IMR-90 (cell line): ENCODE measurements at regions not wholly inside any gene's neighbourhood (a gene's known extent, or its start where the extent isn't known, plus 50 kb on each side); places are given as distances from the start of the nearest gene placed in this dataset.

Source experiments
- ATAC-seq: fragments of 200-7000 bp; cut with Tn5 transposase; 2 replicates; pipeline ENCODE4 v1.9.1; 2020; ENCODE audit warnings: low read depth, mild to moderate bottlenecking, moderate library complexity
- BruUV-seq: library from RNA; stranded (reverse); fragments of 400-500 nt; replicated peaks from 2 replicates; lab custom pipeline; 2021; lab: Mats Ljungman, UMichigan
- CTCF ChIA-PET: fragments of 300-600 bp; formaldehyde crosslinking; extraction: SDS; loops from one replicate; lab custom pipeline; 2021; ENCODE audit warnings: antibody characterized with exemption; lab: Yijun Ruan, JAX
- POLR2A ChIA-PET: fragments of 300-600 bp; sonication (Branson Sonifier 250); formaldehyde crosslinking; loops from one replicate; lab custom pipeline; 2022; ENCODE audit warnings: antibody characterized with exemption; ENCODE audit not compliant: unreplicated experiment; lab: Charles Lee
- DNase-seq: peaks from one replicate; pipeline ENCODE4 v3.0.0; 2013
- H2AFZ ChIP-seq: replicated peaks from 2 replicates; pipeline ENCODE3; 2013; ENCODE audit warnings: low read length, mild to moderate bottlenecking; ENCODE audit not compliant: poor library complexity
- H2AK5ac ChIP-seq: 2 replicates; pipeline ENCODE4 v1.6.1; 2013; ENCODE audit warnings: low read depth, low read length, inconsistent platforms
- H2AK9ac ChIP-seq: replicated peaks from 2 replicates; pipeline ENCODE3; 2013; ENCODE audit warnings: mild to moderate bottlenecking, low read depth, low read length, moderate library complexity; ENCODE audit not compliant: poor library complexity
- H2BK120ac ChIP-seq: 2 replicates; pipeline ENCODE4 v1.6.1; 2013; ENCODE audit warnings: low read depth, low read length, inconsistent platforms
- H2BK15ac ChIP-seq: 3 replicates; pipeline ENCODE4 v1.6.1; 2013; ENCODE audit warnings: low read depth, low read length, inconsistent platforms
- H2BK20ac ChIP-seq: 2 replicates; pipeline ENCODE4 v1.6.1; 2013; ENCODE audit warnings: low read depth, mild to moderate bottlenecking, inconsistent platforms, low read length, moderate library complexity
- H2BK5ac ChIP-seq: 2 replicates; pipeline ENCODE4 v1.6.1; 2013; ENCODE audit warnings: mild to moderate bottlenecking, low read depth, low read length, inconsistent platforms; ENCODE audit not compliant: poor library complexity, severe bottlenecking
- H3K14ac ChIP-seq: replicated peaks from 2 replicates; pipeline ENCODE4 v1.6.1; 2013; ENCODE audit warnings: low read depth, low read length, inconsistent platforms
- H3K18ac ChIP-seq: 2 replicates; pipeline ENCODE4 v1.6.1; 2013; ENCODE audit warnings: low read depth, low read length, control low read depth
- H3K23ac ChIP-seq: 2 replicates; pipeline ENCODE4 v1.6.1; 2013; ENCODE audit warnings: low read depth, low read length, inconsistent platforms
- H3K27ac ChIP-seq: 2 replicates; pipeline ENCODE4 v1.5.1; 2013; ENCODE audit warnings: mild to moderate bottlenecking, control low read depth, low read length; ENCODE audit not compliant: insufficient read depth
- H3K27me3 ChIP-seq: 2 replicates; pipeline ENCODE4 v1.6.1; 2013; ENCODE audit warnings: low read length; ENCODE audit not compliant: control insufficient read depth, insufficient read depth
- H3K36me3 ChIP-seq: 2 replicates; pipeline ENCODE4 v1.6.1; 2013; ENCODE audit warnings: low read length, mixed read lengths; ENCODE audit not compliant: control insufficient read depth, insufficient read depth
- H3K4ac ChIP-seq: 2 replicates; pipeline ENCODE4 v1.6.1; 2013; ENCODE audit warnings: low read depth, low read length, inconsistent platforms
- H3K4me1 ChIP-seq: 2 replicates; pipeline ENCODE4 v1.6.1; 2013; ENCODE audit warnings: low read length, mixed read lengths; ENCODE audit not compliant: control insufficient read depth, insufficient read depth
- H3K4me2 ChIP-seq: 2 replicates; pipeline ENCODE4 v1.6.1; 2013; ENCODE audit warnings: low read depth, mild to moderate bottlenecking, control low read depth, low read length, moderate library complexity
- H3K4me3 ChIP-seq: 2 replicates; pipeline ENCODE4 v1.5.1; 2013; ENCODE audit warnings: low read depth, mild to moderate bottlenecking, control low read depth, low read length, moderate library complexity; ENCODE audit not compliant: insufficient read depth
- H3K56ac ChIP-seq: 2 replicates; pipeline ENCODE4 v1.6.1; 2013; ENCODE audit warnings: low read length, inconsistent platforms; ENCODE audit not compliant: insufficient read depth; ENCODE audit errors: extremely low read depth
- H3K79me1 ChIP-seq, 2 experiments: 2 replicates each; pipeline ENCODE4 v1.6.1; 2013; ENCODE audit warnings: low read length in 2 of 2, inconsistent platforms in 1 of 2, low read depth in 1 of 2
- H3K9ac ChIP-seq: 2 replicates; pipeline ENCODE4 v1.6.1; 2013; ENCODE audit warnings: low read depth, low read length, control low read depth
- H3K9me1 ChIP-seq: 2 replicates; pipeline ENCODE4 v1.6.1; 2013; ENCODE audit warnings: low read length, inconsistent platforms; ENCODE audit not compliant: insufficient read depth
- H3K9me3 ChIP-seq: 2 replicates; pipeline ENCODE4 v1.6.1; 2013; ENCODE audit warnings: low read length; ENCODE audit not compliant: control insufficient read depth, insufficient read depth
- H4K20me1 ChIP-seq: 2 replicates; pipeline ENCODE4 v1.6.1; 2013; ENCODE audit warnings: low read length, inconsistent platforms; ENCODE audit not compliant: insufficient read depth
- H4K5ac ChIP-seq: 2 replicates; pipeline ENCODE4 v1.6.1; 2013; ENCODE audit warnings: mild to moderate bottlenecking, low read depth, low read length, control low read depth
- H4K8ac ChIP-seq, 2 experiments: 2 replicates each; pipeline ENCODE4 v1.6.1; 2013; ENCODE audit warnings: low read depth in 2 of 2, low read length in 2 of 2, control low read depth in 1 of 2, inconsistent platforms in 1 of 2
- H4K91ac ChIP-seq: 2 replicates; pipeline ENCODE4 v1.6.1; 2013; ENCODE audit warnings: low read depth, low read length, inconsistent platforms; ENCODE audit not compliant: insufficient read depth
- BHLHE40 ChIP-seq: fragments of 150-350 bp; IDR thresholded peaks from 2 replicates; pipeline ENCODE4 v1.6.1; 2016; ENCODE audit warnings: mild to moderate bottlenecking, low read depth, low read length
- CHD1 ChIP-seq: IDR thresholded peaks from 2 replicates; pipeline ENCODE4 v1.6.1; 2012; ENCODE audit warnings: low read depth, low read length, improper control_type of control experiment
- FOS ChIP-seq: fragments of 150-350 bp; IDR thresholded peaks from 2 replicates; pipeline ENCODE4 v1.6.1; 2016; ENCODE audit warnings: low read depth, low read length
- MAFK ChIP-seq: IDR thresholded peaks from 2 replicates; pipeline ENCODE4 v1.6.1; 2012; ENCODE audit warnings: low read depth, low read length, improper control_type of control experiment
- MAZ ChIP-seq: IDR thresholded peaks from 2 replicates; pipeline ENCODE4 v1.6.1; 2012; ENCODE audit warnings: low read depth, mild to moderate bottlenecking, low read length, improper control_type of control experiment, moderate library complexity, borderline replicate concordance
- MXI1 ChIP-seq: IDR thresholded peaks from 2 replicates; pipeline ENCODE4 v1.6.1; 2012; ENCODE audit warnings: low read depth, mild to moderate bottlenecking, low read length, moderate library complexity, borderline replicate concordance
- NFE2L2 ChIP-seq: fragments of 150-350 bp; IDR thresholded peaks from 2 replicates; pipeline ENCODE4 v1.6.1; 2016; ENCODE audit warnings: low read depth, mild to moderate bottlenecking, low read length
- POLR2A ChIP-seq: IDR thresholded peaks from 2 replicates; pipeline ENCODE4 v1.6.1; 2012; ENCODE audit warnings: mild to moderate bottlenecking, low read depth, low read length
- RAD21 ChIP-seq: IDR thresholded peaks from 2 replicates; pipeline ENCODE4 v1.6.1; 2012; ENCODE audit warnings: low read length, improper control_type of control experiment
- RCOR1 ChIP-seq: IDR thresholded peaks from 2 replicates; pipeline ENCODE4 v1.6.1; 2012; ENCODE audit warnings: mild to moderate bottlenecking, low read length, improper control_type of control experiment; ENCODE audit not compliant: insufficient replicate concordance
- SMC3 ChIP-seq: fragments of 150-350 bp; IDR thresholded peaks from 2 replicates; pipeline ENCODE4 v1.6.1; 2016; ENCODE audit warnings: low read depth, mild to moderate bottlenecking, antibody characterized with exemption, low read length, moderate library complexity
- WGBS, 2 experiments: methylation state at CpG; one replicate each; pipeline versions ENCODE4 v1.1.5 to v1.1.7; 2013; ENCODE audit warnings: missing lambda C conversion rate in 2 of 2; ENCODE audit not compliant: insufficient read length in 1 of 2; ENCODE audit errors: extremely low coverage in 2 of 2; 5-methylcytosine and 5-hydroxymethylcytosine counted together
- dilution Hi-C: fragments of 300-500 bp; cut with HindIII; formaldehyde crosslinking; loops from one replicate; pipeline ENCODE4 v1.14.3; 2018; ENCODE audit warnings: low sequenced_read_pairs; ENCODE audit not compliant: unreplicated experiment
- in situ Hi-C: fragments of 300-500 bp; cut with MboI; formaldehyde crosslinking; loops from 3 replicates; pipeline ENCODE4 v1.14.3; 2019; ENCODE audit warnings: low sequenced_read_pairs, inconsistent platforms, mixed read lengths
- intact Hi-C: fragments of 100-400 bp; cut with micrococcal nuclease; formaldehyde crosslinking; loops from 2 replicates; pipeline ENCODE4 v1.10.0; 2022
- TF ChIP-seq, protein P1 (sequence below): conservative IDR thresholded peaks from 2 replicates; pipeline ENCODE4 v1.5.1; 2012; ENCODE audit warnings: mild to moderate bottlenecking, low read depth, low read length, improper control_type of control experiment
- TF ChIP-seq, protein P2 (sequence below): fragments of 150-350 bp; IDR thresholded peaks from 2 replicates; pipeline ENCODE4 v1.6.1; 2016; ENCODE audit warnings: low read depth, mild to moderate bottlenecking, low read length, moderate library complexity, borderline replicate concordance
- TF ChIP-seq, protein P3 (sequence below): fragments of 150-350 bp; IDR thresholded peaks from 2 replicates; pipeline ENCODE4 v1.6.1; 2017; ENCODE audit warnings: mild to moderate bottlenecking, antibody characterized with exemption, low read length, low read depth

DNA sequence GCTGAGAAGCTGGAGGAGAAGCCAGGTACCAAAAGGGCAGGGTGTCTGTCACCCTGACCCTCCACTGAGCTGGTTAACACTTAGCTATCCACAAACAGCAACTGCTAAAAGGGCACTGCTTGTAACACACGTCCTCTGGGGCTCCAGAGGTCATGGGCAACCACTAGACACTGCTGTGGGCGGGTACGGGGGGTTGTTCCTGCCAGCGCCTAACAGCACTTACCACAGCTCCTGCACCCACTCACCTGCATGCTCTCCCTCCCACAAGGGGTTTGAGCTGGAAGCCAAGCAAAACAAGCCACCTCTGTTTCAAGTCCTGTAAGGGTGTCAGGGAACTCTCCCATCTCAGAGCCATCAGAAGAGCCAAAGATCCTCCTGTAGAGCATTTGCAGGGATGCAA lies 407.6 kb downstream of the MFSD1 start:
- no peak overlapping the region for H3K9ac ChIP-seq
- H3K4me2 ChIP-seq, result no peak overlapping the region
- H2BK15ac ChIP-seq, result no peak overlapping the region
- H2BK5ac ChIP-seq, result no peak overlapping the region
- no peaks in the 10 kb centered on the region for H3K79me1 ChIP-seq
- POLR2A ChIA-PET, result no interaction called here
- TF ChIP-seq BHLHE40 (no peak), RCOR1 (no peak), NFE2L2 (no peak), RAD21 (no peak), MAZ (no peak), MXI1 (no peak), SMC3 (no peak), FOS (no peak), CHD1 (no peak), MAFK (no peak), POLR2A (no peak)
- TF ChIP-seq, protein P1, sequence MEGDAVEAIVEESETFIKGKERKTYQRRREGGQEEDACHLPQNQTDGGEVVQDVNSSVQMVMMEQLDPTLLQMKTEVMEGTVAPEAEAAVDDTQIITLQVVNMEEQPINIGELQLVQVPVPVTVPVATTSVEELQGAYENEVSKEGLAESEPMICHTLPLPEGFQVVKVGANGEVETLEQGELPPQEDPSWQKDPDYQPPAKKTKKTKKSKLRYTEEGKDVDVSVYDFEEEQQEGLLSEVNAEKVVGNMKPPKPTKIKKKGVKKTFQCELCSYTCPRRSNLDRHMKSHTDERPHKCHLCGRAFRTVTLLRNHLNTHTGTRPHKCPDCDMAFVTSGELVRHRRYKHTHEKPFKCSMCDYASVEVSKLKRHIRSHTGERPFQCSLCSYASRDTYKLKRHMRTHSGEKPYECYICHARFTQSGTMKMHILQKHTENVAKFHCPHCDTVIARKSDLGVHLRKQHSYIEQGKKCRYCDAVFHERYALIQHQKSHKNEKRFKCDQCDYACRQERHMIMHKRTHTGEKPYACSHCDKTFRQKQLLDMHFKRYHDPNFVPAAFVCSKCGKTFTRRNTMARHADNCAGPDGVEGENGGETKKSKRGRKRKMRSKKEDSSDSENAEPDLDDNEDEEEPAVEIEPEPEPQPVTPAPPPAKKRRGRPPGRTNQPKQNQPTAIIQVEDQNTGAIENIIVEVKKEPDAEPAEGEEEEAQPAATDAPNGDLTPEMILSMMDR, result no peak
- TF ChIP-seq, protein P2, sequence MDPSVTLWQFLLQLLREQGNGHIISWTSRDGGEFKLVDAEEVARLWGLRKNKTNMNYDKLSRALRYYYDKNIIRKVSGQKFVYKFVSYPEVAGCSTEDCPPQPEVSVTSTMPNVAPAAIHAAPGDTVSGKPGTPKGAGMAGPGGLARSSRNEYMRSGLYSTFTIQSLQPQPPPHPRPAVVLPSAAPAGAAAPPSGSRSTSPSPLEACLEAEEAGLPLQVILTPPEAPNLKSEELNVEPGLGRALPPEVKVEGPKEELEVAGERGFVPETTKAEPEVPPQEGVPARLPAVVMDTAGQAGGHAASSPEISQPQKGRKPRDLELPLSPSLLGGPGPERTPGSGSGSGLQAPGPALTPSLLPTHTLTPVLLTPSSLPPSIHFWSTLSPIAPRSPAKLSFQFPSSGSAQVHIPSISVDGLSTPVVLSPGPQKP, result no peak
- TF ChIP-seq, protein P3, sequence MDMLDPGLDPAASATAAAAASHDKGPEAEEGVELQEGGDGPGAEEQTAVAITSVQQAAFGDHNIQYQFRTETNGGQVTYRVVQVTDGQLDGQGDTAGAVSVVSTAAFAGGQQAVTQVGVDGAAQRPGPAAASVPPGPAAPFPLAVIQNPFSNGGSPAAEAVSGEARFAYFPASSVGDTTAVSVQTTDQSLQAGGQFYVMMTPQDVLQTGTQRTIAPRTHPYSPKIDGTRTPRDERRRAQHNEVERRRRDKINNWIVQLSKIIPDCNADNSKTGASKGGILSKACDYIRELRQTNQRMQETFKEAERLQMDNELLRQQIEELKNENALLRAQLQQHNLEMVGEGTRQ, result no peak
- no peak overlapping the region for H2AK9ac ChIP-seq
- no peak for ATAC-seq
- no peak overlapping the region for H2BK120ac ChIP-seq
- no peaks in the 10 kb centered on the region for H3K27me3 ChIP-seq
- H3K4me3 ChIP-seq, result no peak overlapping the region
- no peak overlapping the region for H2BK20ac ChIP-seq
- H3K9me3 ChIP-seq, result no peaks in the 10 kb centered on the region
- no peak overlapping the region for H3K18ac ChIP-seq
- H2AFZ ChIP-seq, result no peak overlapping the region
- H2AK5ac ChIP-seq, result no peak overlapping the region
- H3K14ac ChIP-seq, result no peak overlapping the region
- no peak overlapping the region for H4K91ac ChIP-seq
- CTCF ChIA-PET, result no interaction called here
- no TSS peak for BruUV-seq
- in situ Hi-C loops, result no loop called here
- no peaks in the 10 kb centered on the region for H3K9me1 ChIP-seq
- no CpG with 5 or more reads among the region's 4 CpGs for WGBS, 2 experiments
- no peak overlapping the region for H4K5ac ChIP-seq
- H4K8ac ChIP-seq, result no peak overlapping the region
- intact Hi-C loops, result no loop called here
- dilution Hi-C loops, result no loop called here
- DNase-seq, result no peak
- no peaks in the 10 kb centered on the region for H4K20me1 ChIP-seq
- H3K36me3 ChIP-seq, result no peaks in the 10 kb centered on the region
- no peak overlapping the region for H3K4ac ChIP-seq
- H3K27ac ChIP-seq, result no peak overlapping the region
- no peak overlapping the region for H3K23ac ChIP-seq
- no peaks in the 10 kb centered on the region for H3K4me1 ChIP-seq
- no peak overlapping the region for H3K56ac ChIP-seq
